Left lung (tissue), 4 donors: ENCODE measurements at regions not wholly inside any gene's neighbourhood (a gene's known extent, or its start where the extent isn't known, plus 50 kb on each side); places are given as distances from the start of the nearest gene placed in this dataset.

Experiments
- ATAC-seq: fragments of 200-7000 bp; cut with Tn5 transposase; one replicate; pipeline ENCODE4 v1.9.1; 2020; ENCODE audit warnings: moderate library complexity
- DNase-seq, 4 donors: peaks; one replicate each; pipeline ENCODE4 v3.0.0-alpha.2; 2013 to 2020
- H3K27ac ChIP-seq, 2 donors: fragments of 200-600 bp; sonication (generic) in 1 of 2; one replicate each; pipeline versions ENCODE4 v1.5.0 to v1.8.0; 2020 to 2021
- H3K27me3 ChIP-seq, 2 donors: fragments of 200-600 bp; sonication (generic) in 1 of 2; one replicate each; pipeline versions ENCODE4 v1.5.0 to v1.8.0; 2020 to 2021
- H3K36me3 ChIP-seq, 2 donors: fragments of 200-600 bp; sonication (generic) in 1 of 2; one replicate each; pipeline versions ENCODE4 v1.5.0 to v1.8.0; 2020 to 2021
- H3K4me1 ChIP-seq, 2 donors: fragments of 200-600 bp; one replicate each; pipeline ENCODE4 v1.8.0; 2021
- H3K4me3 ChIP-seq, 2 donors: fragments of 200-600 bp; sonication (generic) in 1 of 2; one replicate each; pipeline versions ENCODE4 v1.5.0 to v1.8.0; 2020 to 2021; ENCODE audit warnings: mild to moderate bottlenecking in 1 of 2
- H3K9me3 ChIP-seq, 2 donors: fragments of 200-600 bp; sonication (generic) in 1 of 2; one replicate each; pipeline versions ENCODE4 v1.5.0 to v1.8.0; 2020 to 2021
- intact Hi-C, 2 donors: fragments of 100-400 bp; cut with DNase I; formaldehyde crosslinking; loops; one replicate each; pipeline versions ENCODE4 v1.11.2 to v1.14.2; 2022
- TF ChIP-seq, protein P1 (sequence below), 2 donors: fragments of 200-600 bp; sonication (generic) in 1 of 2; IDR thresholded peaks; one replicate each; pipeline versions ENCODE4 v1.5.0 to v1.8.0; 2021; ENCODE audit warnings: antibody characterized with exemption in 2 of 2
- donor health status: DM: no; HTN: yes; CAD: no.
- donor health status: DM: no; HTN: no; CAD: no.

DNA sequence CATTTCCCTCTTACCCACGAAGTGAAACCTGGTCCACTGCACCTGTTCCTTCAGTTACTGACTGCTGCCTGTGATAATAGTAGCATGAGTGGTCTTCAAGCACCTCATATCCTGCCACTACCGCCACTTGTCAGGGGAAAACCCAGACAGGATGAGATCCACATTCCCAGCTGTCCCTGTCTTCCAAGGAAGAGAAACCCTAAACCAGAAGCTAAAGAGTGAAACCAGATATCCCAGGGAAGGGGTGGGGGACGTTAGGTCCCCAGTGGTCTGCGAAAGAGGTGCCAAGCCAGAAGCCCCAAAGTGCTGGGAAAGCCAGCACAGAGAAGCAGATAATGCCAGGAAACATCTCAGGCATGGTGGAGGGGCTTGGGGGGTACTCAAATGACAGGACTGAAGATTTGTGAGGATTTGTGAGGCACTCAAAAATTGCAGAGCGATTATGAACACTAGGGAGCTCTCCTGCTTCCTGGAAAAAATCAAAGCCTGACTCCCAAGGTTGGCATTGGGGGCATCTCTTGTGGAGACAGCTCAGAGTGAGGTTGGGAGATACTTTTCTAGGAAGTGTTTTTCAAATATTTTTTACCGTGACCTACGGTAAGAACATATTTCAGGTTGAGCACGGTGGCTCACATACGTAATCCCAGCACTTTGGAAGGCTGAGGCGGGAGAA is 77.9 kb downstream of the TMEM30B start:
- intact Hi-C loops = no loop called here
- TF ChIP-seq, protein P1, sequence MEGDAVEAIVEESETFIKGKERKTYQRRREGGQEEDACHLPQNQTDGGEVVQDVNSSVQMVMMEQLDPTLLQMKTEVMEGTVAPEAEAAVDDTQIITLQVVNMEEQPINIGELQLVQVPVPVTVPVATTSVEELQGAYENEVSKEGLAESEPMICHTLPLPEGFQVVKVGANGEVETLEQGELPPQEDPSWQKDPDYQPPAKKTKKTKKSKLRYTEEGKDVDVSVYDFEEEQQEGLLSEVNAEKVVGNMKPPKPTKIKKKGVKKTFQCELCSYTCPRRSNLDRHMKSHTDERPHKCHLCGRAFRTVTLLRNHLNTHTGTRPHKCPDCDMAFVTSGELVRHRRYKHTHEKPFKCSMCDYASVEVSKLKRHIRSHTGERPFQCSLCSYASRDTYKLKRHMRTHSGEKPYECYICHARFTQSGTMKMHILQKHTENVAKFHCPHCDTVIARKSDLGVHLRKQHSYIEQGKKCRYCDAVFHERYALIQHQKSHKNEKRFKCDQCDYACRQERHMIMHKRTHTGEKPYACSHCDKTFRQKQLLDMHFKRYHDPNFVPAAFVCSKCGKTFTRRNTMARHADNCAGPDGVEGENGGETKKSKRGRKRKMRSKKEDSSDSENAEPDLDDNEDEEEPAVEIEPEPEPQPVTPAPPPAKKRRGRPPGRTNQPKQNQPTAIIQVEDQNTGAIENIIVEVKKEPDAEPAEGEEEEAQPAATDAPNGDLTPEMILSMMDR (IDR thresholded peaks at IDR 0.05) = no peak
- ATAC-seq (no peak), DNase-seq (no peak)
- H3K27ac ChIP-seq = no peak overlapping the region
- no peak overlapping the region for H3K4me3 ChIP-seq
- H3K9me3 ChIP-seq = no peaks in the 10 kb centered on the region
- no peaks in the 10 kb centered on the region for H3K36me3 ChIP-seq
- H3K4me1 ChIP-seq = no peaks in the 10 kb centered on the region
- peaks cover 0 to 35% of the 10 kb centered on the region in 2 donors for H3K27me3 ChIP-seq

DNA sequence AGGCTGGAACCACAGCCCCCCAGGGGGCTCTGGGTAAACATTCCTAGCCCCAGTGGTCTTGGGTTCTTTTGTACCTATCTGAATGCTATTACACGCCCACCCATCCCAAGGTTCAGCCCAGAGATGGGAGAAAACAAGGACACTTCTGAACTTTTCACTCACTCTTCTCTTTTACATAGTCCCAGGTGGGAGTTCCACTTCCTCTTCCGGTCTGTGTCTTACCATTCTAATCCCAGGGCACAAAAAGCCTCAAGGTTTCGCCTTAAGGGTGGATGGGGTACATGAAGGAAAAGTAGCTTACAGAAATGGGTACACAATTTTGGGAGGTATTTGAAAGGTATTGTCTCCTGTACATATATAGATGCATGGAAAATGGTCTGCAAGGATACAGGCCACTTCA is 79.0 kb downstream of the TMEM30B start:
- no peaks in the 10 kb centered on the region for H3K4me1 ChIP-seq
- no peaks in the 10 kb centered on the region for H3K36me3 ChIP-seq
- peaks cover 0 to 35% of the 10 kb centered on the region in 2 donors for H3K27me3 ChIP-seq
- ATAC-seq (no peak), DNase-seq (no peak)
- H3K4me3 ChIP-seq = no peak overlapping the region
- intact Hi-C loops = no loop called here
- TF ChIP-seq, protein P1 (IDR thresholded peaks at IDR 0.05) = no peak
- no peaks in the 10 kb centered on the region for H3K9me3 ChIP-seq
- no peak overlapping the region for H3K27ac ChIP-seq

DNA sequence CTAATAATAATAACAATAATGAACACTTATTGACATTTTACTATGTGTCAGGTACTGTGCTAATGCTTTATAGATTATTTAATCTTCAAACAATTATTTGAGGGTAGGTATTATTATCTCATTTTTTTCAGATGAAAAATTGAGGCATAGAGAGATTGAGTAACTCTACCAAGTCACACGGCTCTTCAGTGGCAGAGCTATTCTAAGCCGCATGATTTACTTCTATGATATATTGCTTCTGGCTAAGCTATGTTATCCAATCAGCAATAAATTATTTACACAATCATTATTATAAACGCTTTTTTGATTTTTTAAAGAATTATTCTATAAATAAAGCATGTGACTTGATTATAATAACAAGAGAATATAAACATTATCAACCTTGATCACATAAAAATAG is 80.0 kb downstream of the TMEM30B start:
- intact Hi-C loops = no loop called here
- no peaks in the 10 kb centered on the region for H3K4me1 ChIP-seq
- no peak overlapping the region for H3K27ac ChIP-seq
- ATAC-seq (no peak), DNase-seq (no peak)
- H3K9me3 ChIP-seq = no peaks in the 10 kb centered on the region
- H3K27me3 ChIP-seq = peaks cover 0 to 35% of the 10 kb centered on the region in 2 donors
- TF ChIP-seq, protein P1 (IDR thresholded peaks at IDR 0.05) = no peak
- H3K36me3 ChIP-seq = no peaks in the 10 kb centered on the region
- H3K4me3 ChIP-seq = no peak overlapping the region

DNA sequence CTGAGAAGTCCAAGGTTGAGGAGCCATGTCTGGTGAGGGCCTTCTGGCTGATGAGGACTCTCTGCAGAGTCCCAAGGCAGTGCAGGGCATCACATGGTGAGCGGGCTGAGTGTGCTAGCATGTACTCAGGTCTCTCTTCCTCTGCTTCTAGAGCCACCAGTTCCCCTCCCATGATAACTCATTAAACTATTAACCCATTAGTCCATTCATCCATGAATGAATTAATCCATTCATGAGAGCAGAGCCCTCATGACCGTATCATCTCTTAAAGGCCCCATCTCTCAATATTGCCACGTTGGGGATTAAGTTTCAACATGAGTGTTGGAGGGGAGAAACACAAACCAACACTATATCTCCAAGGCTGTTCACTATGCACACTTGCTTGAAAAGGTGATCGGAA is 83.7 kb downstream of the TMEM30B start:
- peaks cover 0 to 19% of the 10 kb centered on the region in 2 donors for H3K27me3 ChIP-seq
- no peaks in the 10 kb centered on the region for H3K36me3 ChIP-seq
- TF ChIP-seq, protein P1 (IDR thresholded peaks at IDR 0.05) = no peak
- DNase-seq (no peak), ATAC-seq (no peak)
- H3K4me3 ChIP-seq = no peak overlapping the region
- no peaks in the 10 kb centered on the region for H3K9me3 ChIP-seq
- no peak overlapping the region for H3K27ac ChIP-seq
- intact Hi-C loops = no loop called here
- H3K4me1 ChIP-seq = no peaks in the 10 kb centered on the region

DNA sequence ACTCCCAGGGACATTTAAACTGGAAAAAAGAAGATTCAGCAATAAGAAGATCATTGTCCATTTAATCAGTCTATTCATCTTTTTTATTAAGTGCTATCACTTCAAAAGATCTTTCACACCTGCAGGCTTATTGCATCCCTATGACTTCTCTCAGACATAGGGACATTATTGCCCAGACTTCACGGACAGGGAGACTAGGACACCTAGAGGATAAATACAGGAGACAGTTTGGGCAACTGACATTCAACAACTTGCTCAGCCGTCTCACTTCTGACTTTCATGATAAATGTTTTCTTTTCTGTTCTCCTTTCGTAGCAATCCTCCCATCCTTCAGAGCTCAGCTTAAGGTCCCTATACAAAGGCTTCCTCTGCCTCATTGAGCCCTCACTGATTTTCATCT is 84.3 kb downstream of the TMEM30B start:
- ATAC-seq (no peak), DNase-seq (no peak)
- TF ChIP-seq, protein P1 (IDR thresholded peaks at IDR 0.05) = no peak
- H3K27ac ChIP-seq = no peak overlapping the region
- no peaks in the 10 kb centered on the region for H3K4me1 ChIP-seq
- H3K4me3 ChIP-seq = no peak overlapping the region
- no peaks in the 10 kb centered on the region for H3K36me3 ChIP-seq
- intact Hi-C loops = no loop called here
- peaks cover 0 to 14% of the 10 kb centered on the region in 2 donors for H3K27me3 ChIP-seq
- H3K9me3 ChIP-seq = no peaks in the 10 kb centered on the region
